Spleen (tissue), 7 donors: ENCODE measurements at regions not wholly inside any gene's neighbourhood (a gene's known extent, or its start where the extent isn't known, plus 50 kb on each side); places are given as distances from the start of the nearest gene placed in this dataset.

Source experiments
- CTCF ChIP-seq, 11 experiments: fragments of 200-600 bp in 7 of 11; fragments of 450-650 bp in 4 of 11; sonication (generic) in 4 of 11; IDR thresholded peaks in 8 of 11; conservative IDR thresholded peaks in 3 of 11; 1 replicate in 7 of 11; 2 replicates in 4 of 11; pipeline versions ENCODE4 v1.4.0 to v1.8.0; 2016 to 2021; ENCODE audit warnings: antibody characterized with exemption in 11 of 11, inconsistent platforms in 4 of 11, mild to moderate bottlenecking in 1 of 11
- POLR2A ChIP-seq, 3 donors: fragments of 450-650 bp; IDR thresholded peaks; one replicate each; pipeline ENCODE4 v1.5.1; 2017; ENCODE audit warnings: antibody characterized with exemption in 3 of 3, mild to moderate bottlenecking in 1 of 3
- donor health status: DM: no; HTN: no; CAD: no; lungs with moderate emphysema.
- donor health status: DM: no; HTN: no; CAD: no.
- donor health status: DM: no; HTN: no; CAD: no.

- no peak for TF ChIP-seq CTCF (IDR thresholded peaks at IDR 0.05 in 8 of 11, conservative IDR thresholded peaks at IDR 0.05 in 3 of 11)
- TF ChIP-seq POLR2A (IDR thresholded peaks at IDR 0.05), result no peak
These were observed 389.9 kb upstream of the PROK2 start for GRCh38 chr3:72174890-72175289.
